ENCODE measurements at regions not wholly inside any gene's neighbourhood (a gene's known extent, or its start where the extent isn't known, plus 50 kb on each side); places are given as distances from the start of the nearest gene placed in this dataset.

DNA sequence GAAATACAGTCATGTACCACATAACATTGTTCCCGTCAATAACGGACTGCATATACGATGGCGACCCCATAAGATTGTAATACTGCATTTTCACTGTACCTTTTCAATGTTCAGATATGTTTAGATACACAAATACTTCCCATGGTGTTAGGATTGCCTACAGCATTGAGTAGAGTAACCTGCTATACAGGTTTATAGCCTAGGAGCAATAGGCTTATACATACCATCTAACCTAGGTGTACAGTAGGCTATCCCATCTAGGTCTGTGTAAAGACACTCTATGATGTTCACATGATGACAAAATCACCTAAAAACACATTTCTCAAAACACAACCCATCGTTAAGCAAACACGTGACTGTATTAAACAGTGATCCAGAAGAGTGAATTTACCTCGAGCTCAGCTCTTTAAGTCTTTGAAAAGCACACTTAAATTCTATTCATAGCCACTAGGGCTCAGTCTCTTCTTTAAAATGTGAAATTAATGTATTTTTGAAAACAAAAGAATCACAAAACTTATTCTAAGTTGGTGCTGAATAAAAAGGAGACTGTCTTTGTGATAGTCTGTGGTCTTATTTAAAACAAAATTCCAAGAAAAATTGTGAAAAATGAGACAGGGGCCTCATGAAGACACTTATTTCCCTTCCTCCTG is 239.1 kb upstream of the ARID2 start:
- TF ChIP-seq, protein P1, sequence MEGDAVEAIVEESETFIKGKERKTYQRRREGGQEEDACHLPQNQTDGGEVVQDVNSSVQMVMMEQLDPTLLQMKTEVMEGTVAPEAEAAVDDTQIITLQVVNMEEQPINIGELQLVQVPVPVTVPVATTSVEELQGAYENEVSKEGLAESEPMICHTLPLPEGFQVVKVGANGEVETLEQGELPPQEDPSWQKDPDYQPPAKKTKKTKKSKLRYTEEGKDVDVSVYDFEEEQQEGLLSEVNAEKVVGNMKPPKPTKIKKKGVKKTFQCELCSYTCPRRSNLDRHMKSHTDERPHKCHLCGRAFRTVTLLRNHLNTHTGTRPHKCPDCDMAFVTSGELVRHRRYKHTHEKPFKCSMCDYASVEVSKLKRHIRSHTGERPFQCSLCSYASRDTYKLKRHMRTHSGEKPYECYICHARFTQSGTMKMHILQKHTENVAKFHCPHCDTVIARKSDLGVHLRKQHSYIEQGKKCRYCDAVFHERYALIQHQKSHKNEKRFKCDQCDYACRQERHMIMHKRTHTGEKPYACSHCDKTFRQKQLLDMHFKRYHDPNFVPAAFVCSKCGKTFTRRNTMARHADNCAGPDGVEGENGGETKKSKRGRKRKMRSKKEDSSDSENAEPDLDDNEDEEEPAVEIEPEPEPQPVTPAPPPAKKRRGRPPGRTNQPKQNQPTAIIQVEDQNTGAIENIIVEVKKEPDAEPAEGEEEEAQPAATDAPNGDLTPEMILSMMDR (tag by site-specific recombination; IDR thresholded peaks at IDR 0.05) = no peak
- TF ChIP-seq ZBTB10 (tag by site-specific recombination; IDR thresholded peaks at IDR 0.05) = no peak
- no peak for TF ChIP-seq ZBTB8A (tag by site-specific recombination; IDR thresholded peaks at IDR 0.05)
- no peak for TF ChIP-seq PRDM4 (tag by site-specific recombination; IDR thresholded peaks at IDR 0.05)
- no peak for TF ChIP-seq ZNF169 (tag by site-specific recombination; IDR thresholded peaks at IDR 0.05)
- TF ChIP-seq, protein P2, sequence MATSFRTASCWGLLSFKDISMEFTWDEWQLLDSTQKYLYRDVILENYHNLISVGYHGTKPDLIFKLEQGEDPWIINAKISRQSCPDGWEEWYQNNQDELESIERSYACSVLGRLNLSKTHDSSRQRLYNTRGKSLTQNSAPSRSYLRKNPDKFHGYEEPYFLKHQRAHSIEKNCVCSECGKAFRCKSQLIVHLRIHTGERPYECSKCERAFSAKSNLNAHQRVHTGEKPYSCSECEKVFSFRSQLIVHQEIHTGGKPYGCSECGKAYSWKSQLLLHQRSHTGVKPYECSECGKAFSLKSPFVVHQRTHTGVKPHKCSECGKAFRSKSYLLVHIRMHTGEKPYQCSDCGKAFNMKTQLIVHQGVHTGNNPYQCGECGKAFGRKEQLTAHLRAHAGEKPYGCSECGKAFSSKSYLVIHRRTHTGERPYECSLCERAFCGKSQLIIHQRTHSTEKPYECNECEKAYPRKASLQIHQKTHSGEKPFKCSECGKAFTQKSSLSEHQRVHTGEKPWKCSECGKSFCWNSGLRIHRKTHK (tag by site-specific recombination; IDR thresholded peaks at IDR 0.05) = no peak
- no peak for TF ChIP-seq ZNF404 (tag by site-specific recombination; IDR thresholded peaks at IDR 0.05)

Data from HEK293 (cell line).